SU-DHL-6 (cell line): ENCODE measurements at regions not wholly inside any gene's neighbourhood (a gene's known extent, or its start where the extent isn't known, plus 50 kb on each side); places are given as distances from the start of the nearest gene placed in this dataset.

Experiments
- H2AFZ ChIP-seq: fragments of 200-600 bp; sonication (generic); 2 replicates; pipeline ENCODE4 v1.6.1; 2014; ENCODE audit warnings: low read depth, mild to moderate bottlenecking, moderate library complexity, mixed read lengths, antibody characterized with exemption, low read length; ENCODE audit not compliant: severe bottlenecking
- H3F3A ChIP-seq: fragments of 200-600 bp; shearing (Covaris generic); 2 replicates; pipeline ENCODE4 v1.6.0; 2016; ENCODE audit warnings: antibody characterized with exemption, mild to moderate bottlenecking; ENCODE audit not compliant: insufficient read depth
- H3K27ac ChIP-seq: fragments of 200-600 bp; sonication (generic); 2 replicates; pipeline ENCODE4 v1.5.1; 2016; ENCODE audit warnings: low read depth, mild to moderate bottlenecking, low read length, moderate library complexity, mixed read lengths
- H3K27me3 ChIP-seq: fragments of 200-600 bp; sonication (generic), shearing (Covaris generic); 2 replicates; pipeline ENCODE4 v1.6.0; 2014; ENCODE audit warnings: mild to moderate bottlenecking, low read length
- H3K36me3 ChIP-seq: fragments of 200-600 bp; sonication (generic); 2 replicates; pipeline ENCODE4 v1.6.1; 2014; ENCODE audit warnings: mild to moderate bottlenecking, low read length, mixed read lengths
- H3K4me2 ChIP-seq: fragments of 300-600, 200-600 bp; shearing (Covaris generic), sonication (generic); 2 replicates; pipeline ENCODE4 v1.6.0; 2014; ENCODE audit warnings: low read length, low read depth, mild to moderate bottlenecking; ENCODE audit not compliant: poor library complexity, severe bottlenecking
- H3K4me3 ChIP-seq: fragments of 200-600 bp; sonication (generic); 2 replicates; pipeline ENCODE4 v1.5.1; 2014; ENCODE audit warnings: antibody characterized with exemption, low read length, mild to moderate bottlenecking, mixed read lengths; ENCODE audit not compliant: insufficient read depth, poor library complexity, severe bottlenecking
- H3K79me2 ChIP-seq: fragments of 200-600 bp; sonication (generic); 2 replicates; pipeline ENCODE4 v1.6.1; 2014; ENCODE audit warnings: mild to moderate bottlenecking, low read length, moderate library complexity; ENCODE audit not compliant: insufficient read depth
- H3K9ac ChIP-seq: fragments of 200-600 bp; sonication (generic); 2 replicates; pipeline ENCODE4 v1.7.0; 2014; ENCODE audit warnings: mild to moderate bottlenecking, low read length
- H3K9me2 ChIP-seq: fragments of 200-600 bp; sonication (generic); replicated peaks from 2 replicates; pipeline ENCODE4 v1.6.1; 2014; ENCODE audit warnings: low read length; ENCODE audit not compliant: insufficient read depth
- H3K9me3 ChIP-seq: fragments of 200-600 bp; sonication (generic); 2 replicates; pipeline ENCODE4 v1.6.1; 2014; ENCODE audit warnings: low read length, mixed read lengths; ENCODE audit not compliant: insufficient read depth
- H4K20me1 ChIP-seq: fragments of 200-600 bp; sonication (generic); 2 replicates; pipeline ENCODE4 v1.6.1; 2014; ENCODE audit warnings: low read depth, mild to moderate bottlenecking, antibody characterized with exemption, low read length, moderate library complexity, mixed read lengths
- CTCF ChIP-seq: fragments of 200-600 bp; sonication (generic); IDR thresholded peaks from one replicate; pipeline ENCODE4 v1.5.1; 2017; ENCODE audit warnings: antibody characterized with exemption, mild to moderate bottlenecking, low read length, moderate library complexity; ENCODE audit not compliant: insufficient read depth, poor library complexity, severe bottlenecking
- EZH2phosphoT487 ChIP-seq: fragments of 200-600 bp; sonication (generic), shearing (Covaris generic); conservative IDR thresholded peaks from 2 replicates; pipeline ENCODE4 v1.6.1; 2018; ENCODE audit warnings: mild to moderate bottlenecking, antibody characterized with exemption, low read length, moderate library complexity, mixed read lengths

GRCh38 chrX:8005678-8006347 lies 78.6 kb upstream of the PNPLA4 start:
- Histone ChIP-seq H3F3A (no peaks in the 10 kb centered on the region), H3K9me2 (no peaks in the 10 kb centered on the region), H3K4me3 (no peak overlapping the region), H3K4me2 (no peak overlapping the region), H3K27ac (no peak overlapping the region), H4K20me1 (no peaks in the 10 kb centered on the region), H3K79me2 (no peaks in the 10 kb centered on the region), H2AFZ (no peak overlapping the region), H3K9me3 (no peaks in the 10 kb centered on the region), H3K27me3 (no peaks in the 10 kb centered on the region), H3K36me3 (no peaks in the 10 kb centered on the region), H3K9ac (no peak overlapping the region)
- TF ChIP-seq CTCF (no peak), EZH2phosphoT487 (no peak)

GRCh38 chrX:8003147-8003883 lies 76.1 kb upstream of the PNPLA4 start:
- H3K4me2 ChIP-seq = no peak overlapping the region
- TF ChIP-seq CTCF (no peak), EZH2phosphoT487 (no peak)

GRCh38 chrX:7996851-7997250 lies 69.6 kb upstream of the PNPLA4 start:
- H3K4me3 ChIP-seq = no peak overlapping the region
- TF ChIP-seq EZH2phosphoT487 (no peak), CTCF (no peak)
- H2AFZ ChIP-seq = no peak overlapping the region

More at GRCh38 chrX:8003147-8003883, 76.1 kb upstream of the PNPLA4 start:
- no peak overlapping the region for H3K27ac ChIP-seq
- H3K4me3 ChIP-seq = no peak overlapping the region
- no peak overlapping the region for H2AFZ ChIP-seq
- H3K36me3 ChIP-seq = no peaks in the 10 kb centered on the region
- no peaks in the 10 kb centered on the region for H3K9me2 ChIP-seq
- H3K27me3 ChIP-seq = no peaks in the 10 kb centered on the region
- H3K79me2 ChIP-seq = no peaks in the 10 kb centered on the region
- no peaks in the 10 kb centered on the region for H4K20me1 ChIP-seq
- H3K9ac ChIP-seq = no peak overlapping the region
- no peaks in the 10 kb centered on the region for H3K9me3 ChIP-seq
- no peaks in the 10 kb centered on the region for H3F3A ChIP-seq

More at GRCh38 chrX:7996851-7997250, 69.6 kb upstream of the PNPLA4 start:
- no peak overlapping the region for H3K4me2 ChIP-seq
- no peaks in the 10 kb centered on the region for H3K36me3 ChIP-seq
- no peaks in the 10 kb centered on the region for H3K79me2 ChIP-seq
- no peak overlapping the region for H3K9ac ChIP-seq
- H4K20me1 ChIP-seq = no peaks in the 10 kb centered on the region
- no peaks in the 10 kb centered on the region for H3K9me2 ChIP-seq
- H3F3A ChIP-seq = no peaks in the 10 kb centered on the region
- no peaks in the 10 kb centered on the region for H3K9me3 ChIP-seq
- no peak overlapping the region for H3K27ac ChIP-seq
- H3K27me3 ChIP-seq = no peaks in the 10 kb centered on the region
